B cell (primary cell): ENCODE measurements at regions not wholly inside any gene's neighbourhood (a gene's known extent, or its start where the extent isn't known, plus 50 kb on each side); places are given as distances from the start of the nearest gene placed in this dataset.
"Not testable (repeated sequence)": the region's sequence is repeated elsewhere in the genome, so short reads cannot be mapped to it uniquely, and the experiment has no call there.

ENCODE experiments used
- ATAC-seq: fragments of 200-7000 bp; cut with Tn5 transposase; one replicate; pipeline ENCODE4 v1.10.0; 2021; ENCODE audit warnings: low read depth, mild to moderate bottlenecking, moderate number of reproducible peaks, moderate library complexity
- CTCF ChIA-PET: fragments of 350-600 bp; sonication (Branson Sonifier 250); formaldehyde crosslinking; loops from one replicate; lab custom pipeline; 2021; ENCODE audit warnings: antibody characterized with exemption, inconsistent platforms; lab: Charles Lee
- POLR2A ChIA-PET: fragments of 350-600 bp; sonication (Branson Sonifier 250); formaldehyde crosslinking; loops from one replicate; lab custom pipeline; 2021; ENCODE audit warnings: antibody characterized with exemption; lab: Charles Lee
- DNase-seq: peaks from one replicate; pipeline ENCODE4 v3.0.0; 2013
- H2AFZ ChIP-seq: 2 replicates; pipeline ENCODE4 v1.6.1; 2012; ENCODE audit warnings: mild to moderate bottlenecking, low read depth, low read length; ENCODE audit not compliant: insufficient read depth, poor library complexity, severe bottlenecking
- H3K27ac ChIP-seq, 2 donors: 1 replicate in 1 of 2; 2 replicates in 1 of 2; pipeline ENCODE4 v1.5.1; 2012 to 2013; ENCODE audit warnings: low read length in 2 of 2, mild to moderate bottlenecking in 2 of 2, moderate library complexity in 1 of 2
- H3K27me3 ChIP-seq, 4 experiments: fragments of 200-600 bp in 1 of 4; sonication (generic) in 1 of 4; replicated peaks in 1 of 4; 1 replicate in 2 of 4; 2 replicates in 2 of 4; pipeline versions ENCODE4 v1.6.1 to v1.7.0; 2013 to 2016; ENCODE audit warnings: low read length in 3 of 4, mild to moderate bottlenecking in 2 of 4, mixed read lengths in 1 of 4, moderate library complexity in 1 of 4; ENCODE audit not compliant: insufficient read depth in 4 of 4, control insufficient read depth in 3 of 4; ENCODE audit errors: control extremely low read depth in 1 of 4
- H3K36me3 ChIP-seq, 2 experiments: replicated peaks in 1 of 2; 1 replicate in 1 of 2; 2 replicates in 1 of 2; pipeline versions ENCODE4 v1.6.1 to v1.7.1; 2013; ENCODE audit warnings: low read length in 1 of 2; ENCODE audit not compliant: insufficient read depth in 2 of 2, control insufficient read depth in 1 of 2; ENCODE audit errors: control extremely low read depth in 1 of 2, extremely low read depth in 1 of 2
- H3K4me1 ChIP-seq, 2 donors: fragments of 200-600 bp in 1 of 2; sonication (generic) in 1 of 2; 1 replicate in 1 of 2; 2 replicates in 1 of 2; pipeline versions ENCODE4 v1.5.1 to v1.6.1; 2013 to 2017; ENCODE audit warnings: low read length in 2 of 2; ENCODE audit not compliant: control insufficient read depth in 2 of 2, insufficient read depth in 2 of 2
- H3K4me2 ChIP-seq: replicated peaks from 2 replicates; pipeline ENCODE3; 2012; ENCODE audit warnings: mild to moderate bottlenecking, low read depth, low read length; ENCODE audit not compliant: poor library complexity, severe bottlenecking
- H3K4me3 ChIP-seq, 5 experiments: fragments of 200-600 bp in 1 of 5; sonication (generic) in 1 of 5; 1 replicate in 3 of 5; 2 replicates in 2 of 5; pipeline versions ENCODE4 v1.5.1 to v1.7.0; 2011 to 2016; ENCODE audit warnings: low read length in 4 of 5, mild to moderate bottlenecking in 4 of 5, low read depth in 2 of 5, control low read depth in 1 of 5, moderate library complexity in 1 of 5; ENCODE audit not compliant: insufficient read depth in 1 of 5; ENCODE audit errors: control extremely low read depth in 1 of 5, extremely low read depth in 1 of 5
- H3K79me2 ChIP-seq: fragments of 200-600 bp; sonication (generic); one replicate; pipeline ENCODE4 v1.6.0; 2016; ENCODE audit warnings: low read length; ENCODE audit not compliant: control insufficient read depth, insufficient read depth
- H3K9ac ChIP-seq: fragments of 200-600 bp; sonication (generic); 2 replicates; pipeline ENCODE4 v1.6.1; 2017; ENCODE audit warnings: mild to moderate bottlenecking, low read length, moderate library complexity
- H3K9me3 ChIP-seq, 3 donors: one replicate each; pipeline versions ENCODE4 v1.6.1 to v1.7.1; 2013; ENCODE audit warnings: low read length in 2 of 3; ENCODE audit not compliant: control insufficient read depth in 2 of 3, insufficient read depth in 1 of 3; ENCODE audit errors: control extremely low read depth in 1 of 3
- H4K20me1 ChIP-seq: 2 replicates; pipeline ENCODE4 v1.6.0; 2012; ENCODE audit warnings: mild to moderate bottlenecking, low read length; ENCODE audit not compliant: insufficient read depth, control insufficient read depth, poor library complexity, severe bottlenecking
- H3K27ac Mint-ChIP-seq: one replicate; pipeline ENCODE4 v1.8.0; 2021; ENCODE audit warnings: mixed read lengths
- H3K27me3 Mint-ChIP-seq: one replicate; pipeline ENCODE4 v1.8.0; 2021; ENCODE audit warnings: mixed read lengths
- H3K4me1 Mint-ChIP-seq: one replicate; pipeline ENCODE4 v1.8.0; 2021; ENCODE audit warnings: mixed read lengths
- H3K4me3 Mint-ChIP-seq: one replicate; pipeline ENCODE4 v1.8.0; 2021; ENCODE audit warnings: mixed read lengths
- H3K9me3 Mint-ChIP-seq: one replicate; pipeline ENCODE4 v1.8.0; 2022; ENCODE audit warnings: mixed read lengths; ENCODE audit not compliant: insufficient read depth
- EZH2 ChIP-seq: IDR thresholded peaks from 2 replicates; pipeline ENCODE4 v1.6.1; 2012; ENCODE audit warnings: borderline replicate concordance, low read depth, mild to moderate bottlenecking, moderate library complexity, low read length; ENCODE audit not compliant: insufficient read depth, poor library complexity, severe bottlenecking
- WGBS: methylation state at CpG from one replicate; pipeline ENCODE4 v1.1.5; 2013; ENCODE audit warnings: missing lambda C conversion rate; ENCODE audit not compliant: insufficient coverage; 5-methylcytosine and 5-hydroxymethylcytosine counted together
- intact Hi-C: fragments of 100-400 bp; cut with micrococcal nuclease; formaldehyde crosslinking; loops from one replicate; pipeline ENCODE4 v1.10.0; 2022
- TF ChIP-seq, protein P1 (sequence below): fragments of 200-600 bp; IDR thresholded peaks from one replicate; pipeline ENCODE4 v1.8.0; 2022; ENCODE audit warnings: antibody characterized with exemption, mild to moderate bottlenecking

DNA sequence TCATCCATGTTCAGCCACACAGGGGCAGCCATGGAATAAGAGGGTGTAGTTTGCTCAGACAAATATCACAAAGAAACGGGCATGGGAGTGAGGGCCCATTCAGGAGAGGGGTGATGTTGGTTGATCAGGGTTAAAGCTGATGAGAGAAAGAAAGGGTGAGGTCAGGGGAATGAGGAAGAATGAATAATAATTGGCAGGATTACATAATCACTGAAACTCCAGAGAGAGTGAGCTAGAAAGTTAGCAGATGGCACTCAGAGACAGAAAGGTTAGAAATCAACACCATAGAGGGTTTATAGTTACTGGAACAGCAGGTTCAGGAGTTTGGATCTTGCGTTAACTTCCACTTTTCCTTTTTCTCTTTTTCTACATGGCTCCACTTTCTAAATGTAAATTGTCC lies 113.9 kb downstream of the TAF11L14 start:
- H3K27ac Mint-ChIP-seq: no peak overlapping the region
- no peak for ATAC-seq
- intact Hi-C loops: no loop called here

DNA sequence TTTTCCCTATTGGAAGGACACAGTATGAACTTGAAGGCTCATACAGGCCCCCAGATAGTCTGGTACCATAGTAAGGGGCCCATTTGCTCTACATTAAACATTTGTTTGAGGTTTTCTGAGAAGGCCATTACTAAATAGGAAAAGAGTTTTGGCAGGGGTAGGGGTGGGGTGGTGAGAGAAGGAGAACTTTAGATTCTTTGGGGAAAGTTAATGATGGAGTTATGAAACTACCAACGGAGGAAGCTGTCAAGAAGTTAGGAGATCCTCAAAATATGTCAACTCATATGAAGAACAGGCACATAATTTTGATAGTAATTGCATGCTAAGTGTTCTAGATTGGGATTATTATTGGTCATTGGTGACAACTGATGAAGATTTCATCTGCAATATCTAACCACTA lies 114.7 kb downstream of the TAF11L14 start:
- no peak overlapping the region for H3K9ac ChIP-seq
- CTCF ChIA-PET: no interaction called here
- H4K20me1 ChIP-seq: no peaks in the 10 kb centered on the region
- no peaks in the 10 kb centered on the region for H3K79me2 ChIP-seq
- Mint-ChIP-seq H3K27me3 (no peaks in the 10 kb centered on the region), H3K4me1 (no peaks in the 10 kb centered on the region), H3K27ac (no peak overlapping the region), H3K9me3 (no peaks in the 10 kb centered on the region), H3K4me3 (no peak overlapping the region)
- H3K27ac ChIP-seq: no peak overlapping the region
- no peaks in the 10 kb centered on the region for H3K4me1 ChIP-seq
- intact Hi-C loops: no loop called here
- H2AFZ ChIP-seq: no peak overlapping the region
- ATAC-seq: no peak
- H3K4me3 ChIP-seq: no peak overlapping the region
- no CpG with 5 or more reads among the region's 1 CpG for WGBS
- DNase-seq: no peak
- no peaks in the 10 kb centered on the region for H3K36me3 ChIP-seq
- H3K9me3 ChIP-seq: no peaks in the 10 kb centered on the region
- TF ChIP-seq, protein P1, sequence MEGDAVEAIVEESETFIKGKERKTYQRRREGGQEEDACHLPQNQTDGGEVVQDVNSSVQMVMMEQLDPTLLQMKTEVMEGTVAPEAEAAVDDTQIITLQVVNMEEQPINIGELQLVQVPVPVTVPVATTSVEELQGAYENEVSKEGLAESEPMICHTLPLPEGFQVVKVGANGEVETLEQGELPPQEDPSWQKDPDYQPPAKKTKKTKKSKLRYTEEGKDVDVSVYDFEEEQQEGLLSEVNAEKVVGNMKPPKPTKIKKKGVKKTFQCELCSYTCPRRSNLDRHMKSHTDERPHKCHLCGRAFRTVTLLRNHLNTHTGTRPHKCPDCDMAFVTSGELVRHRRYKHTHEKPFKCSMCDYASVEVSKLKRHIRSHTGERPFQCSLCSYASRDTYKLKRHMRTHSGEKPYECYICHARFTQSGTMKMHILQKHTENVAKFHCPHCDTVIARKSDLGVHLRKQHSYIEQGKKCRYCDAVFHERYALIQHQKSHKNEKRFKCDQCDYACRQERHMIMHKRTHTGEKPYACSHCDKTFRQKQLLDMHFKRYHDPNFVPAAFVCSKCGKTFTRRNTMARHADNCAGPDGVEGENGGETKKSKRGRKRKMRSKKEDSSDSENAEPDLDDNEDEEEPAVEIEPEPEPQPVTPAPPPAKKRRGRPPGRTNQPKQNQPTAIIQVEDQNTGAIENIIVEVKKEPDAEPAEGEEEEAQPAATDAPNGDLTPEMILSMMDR: no peak
- no peak for TF ChIP-seq EZH2
- POLR2A ChIA-PET: no interaction called here
- H3K27me3 ChIP-seq: no peaks in the 10 kb centered on the region
- H3K4me2 ChIP-seq: no peak overlapping the region

More for the DNA sequence above, 113.9 kb downstream of the TAF11L14 start:
- no peaks in the 10 kb centered on the region for H3K27me3 Mint-ChIP-seq
- WGBS: no CpG with 5 or more reads among the region's 2 CpGs
- H3K4me2 ChIP-seq: no peak overlapping the region
- DNase-seq: no peak
- H3K9me3 ChIP-seq: no peaks in the 10 kb centered on the region
- no peaks in the 10 kb centered on the region for H3K4me1 ChIP-seq
- H3K9ac ChIP-seq: no peak overlapping the region
- TF ChIP-seq EZH2: no peak
- no peak overlapping the region for H3K4me3 Mint-ChIP-seq
- H3K4me3 ChIP-seq: no peak overlapping the region
- no peaks in the 10 kb centered on the region for H3K27me3 ChIP-seq
- no peaks in the 10 kb centered on the region for H3K9me3 Mint-ChIP-seq
- CTCF ChIA-PET: no interaction called here
- H3K4me1 Mint-ChIP-seq: no peaks in the 10 kb centered on the region
- H3K36me3 ChIP-seq: no peaks in the 10 kb centered on the region
- POLR2A ChIA-PET: no interaction called here
- H3K79me2 ChIP-seq: no peaks in the 10 kb centered on the region
- no peaks in the 10 kb centered on the region for H4K20me1 ChIP-seq
- no peak overlapping the region for H2AFZ ChIP-seq
- H3K27ac ChIP-seq: no peak overlapping the region

DNA sequence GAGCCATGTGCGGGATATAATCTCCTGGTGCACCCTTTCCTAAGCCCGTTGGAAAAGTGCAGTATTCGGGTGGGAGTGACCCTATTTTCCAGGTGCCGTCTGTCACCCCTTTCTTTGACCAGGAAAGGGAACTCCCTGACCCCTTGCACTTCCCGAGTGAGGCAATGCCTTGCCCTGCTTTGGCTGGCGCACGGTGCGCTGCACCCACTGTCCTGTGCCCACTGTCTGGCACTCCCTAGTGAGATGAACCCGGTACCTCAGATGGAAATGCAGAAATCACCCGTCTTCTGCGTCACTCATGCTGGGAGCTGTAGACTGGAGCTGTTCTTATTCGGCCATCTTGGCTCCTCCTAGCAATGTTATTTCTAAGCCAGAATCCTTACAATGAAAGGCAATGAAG lies 121.1 kb downstream of the TAF11L14 start:
- H3K4me2 ChIP-seq, H2AFZ ChIP-seq, H3K36me3 ChIP-seq, H3K4me1 Mint-ChIP-seq, ATAC-seq, H3K9me3 ChIP-seq, H4K20me1 ChIP-seq, H3K79me2 ChIP-seq, H3K27me3 ChIP-seq, H3K27ac ChIP-seq, intact Hi-C loops, H3K9ac ChIP-seq, H3K4me3 ChIP-seq, H3K4me3 Mint-ChIP-seq, CTCF ChIA-PET, H3K9me3 Mint-ChIP-seq, H3K27me3 Mint-ChIP-seq, H3K27ac Mint-ChIP-seq, DNase-seq, H3K4me1 ChIP-seq, POLR2A ChIA-PET: not testable (repeated sequence)
- 93% methylated on average over 8 of the region's 12 CpGs for WGBS
